Fibroblast of upper back skin (primary cell): ENCODE measurements at regions not wholly inside any gene's neighbourhood (a gene's known extent, or its start where the extent isn't known, plus 50 kb on each side); places are given as distances from the start of the nearest gene placed in this dataset.
"Not testable (repeated sequence)": the region's sequence is repeated elsewhere in the genome, so short reads cannot be mapped to it uniquely, and the experiment has no call there.

Experiments used
- DNase-seq: peaks from one replicate; pipeline ENCODE4 v3.0.0-alpha.2; 2013

DNA sequence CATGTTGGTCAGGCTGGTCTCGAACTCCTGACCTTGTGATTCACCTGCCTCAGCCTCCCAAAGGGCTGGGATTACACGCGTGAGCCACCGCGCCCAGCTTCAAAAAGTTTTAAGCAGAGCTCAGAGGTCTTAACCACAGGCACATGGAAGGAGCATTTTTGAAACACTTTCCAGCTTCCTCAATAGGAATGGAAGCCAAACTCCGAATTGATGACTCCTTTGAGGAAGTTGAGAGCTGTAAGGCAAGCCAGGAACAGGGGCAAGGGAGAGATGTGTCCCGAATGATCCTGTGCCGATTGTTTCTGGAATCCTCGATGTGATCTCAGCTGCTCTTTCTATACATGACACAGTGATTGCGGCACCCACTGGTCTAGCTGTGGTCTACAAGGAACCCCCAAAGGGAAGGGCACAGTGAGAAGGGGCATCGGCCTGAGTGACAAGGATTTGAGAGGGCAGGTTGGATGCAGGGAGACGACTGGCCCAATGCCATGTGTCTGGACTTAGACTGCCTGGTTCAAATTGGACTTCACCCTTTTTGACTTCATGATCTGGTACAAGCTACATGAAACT is 116.2 kb downstream of the ADRA2C start:
- DNase-seq = peak; percentile 62

DNA sequence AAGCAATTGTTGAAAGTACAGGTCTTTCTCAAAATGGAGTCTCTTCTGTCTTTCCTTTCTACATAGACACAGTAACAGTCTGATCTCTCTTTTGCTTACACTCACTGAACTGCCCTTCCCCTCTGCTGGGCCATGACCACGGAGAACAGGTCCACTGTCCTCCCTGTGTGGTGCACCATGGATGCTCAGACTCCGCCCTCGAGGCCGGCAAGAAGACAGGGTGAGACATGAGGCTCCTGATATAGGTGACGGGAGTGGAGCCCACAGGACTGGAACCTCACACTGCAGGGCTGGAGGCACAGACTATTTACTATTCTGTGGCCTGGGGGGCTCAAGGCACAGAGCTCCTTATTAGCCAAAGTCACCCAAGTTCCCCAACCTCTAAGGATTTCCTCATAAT is 118.1 kb downstream of the ADRA2C start:
- not testable (repeated sequence) for DNase-seq

DNA sequence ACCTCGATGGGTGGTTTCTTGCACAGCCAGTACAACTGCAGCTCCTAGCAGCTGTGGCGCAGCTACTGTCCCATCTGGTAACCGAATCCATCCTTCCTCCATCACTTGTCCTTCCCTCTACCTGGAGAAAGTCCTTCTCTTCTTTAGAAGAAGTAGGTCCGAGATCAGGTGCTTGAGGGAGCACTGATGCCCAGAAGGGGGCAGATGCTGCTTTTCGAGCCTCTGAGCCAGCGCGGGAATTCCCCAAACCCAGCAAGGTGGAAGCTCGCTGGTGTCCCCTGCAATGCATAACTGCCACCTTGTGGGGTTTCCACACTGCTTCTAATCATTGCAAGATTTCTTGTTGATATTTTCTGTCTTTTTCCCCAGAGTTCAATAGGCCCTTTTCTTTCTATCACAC is 127.4 kb downstream of the ADRA2C start:
- not testable (repeated sequence) for DNase-seq

DNA sequence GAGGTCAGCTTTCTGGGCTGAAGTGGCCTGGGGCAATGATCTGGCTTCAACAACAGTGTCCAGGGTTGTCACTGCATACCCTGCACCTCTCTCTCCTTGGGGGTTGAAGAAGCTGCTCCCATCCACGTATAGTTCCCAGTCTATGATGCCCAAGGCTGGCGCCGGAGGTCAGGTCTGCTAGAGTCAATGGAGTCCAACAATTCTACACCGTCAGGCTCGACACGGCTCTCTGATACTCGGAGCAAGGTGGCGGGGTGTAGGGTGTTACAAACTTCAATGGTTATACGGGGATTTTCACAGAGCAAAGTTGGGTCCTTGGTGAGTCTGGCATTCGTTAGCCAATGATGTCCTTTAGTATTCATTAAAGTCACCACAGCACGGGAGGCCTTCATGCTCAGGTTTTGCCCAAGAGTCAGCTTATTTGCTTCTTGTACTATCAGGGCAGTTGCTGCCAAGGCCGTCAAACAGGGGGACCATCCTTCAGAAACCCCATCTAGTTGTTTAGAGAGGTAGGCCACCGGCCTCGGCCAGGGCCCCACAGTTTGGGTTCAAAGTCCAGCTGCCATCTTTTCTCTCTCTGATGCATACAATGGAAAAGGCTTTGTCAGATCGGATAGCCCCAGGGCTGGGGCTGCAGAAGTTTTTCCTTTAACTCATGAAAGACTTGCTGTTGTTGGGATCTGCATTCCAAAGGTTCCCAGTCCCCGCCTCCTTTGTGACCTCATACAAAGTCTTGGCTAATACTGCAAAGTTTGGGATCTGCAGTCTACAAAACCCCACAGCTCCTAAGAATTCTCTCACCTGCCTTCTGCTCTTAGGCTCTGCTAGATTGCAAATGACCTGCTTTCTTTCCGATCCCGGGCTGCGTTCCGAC is 128.1 kb downstream of the ADRA2C start:
- DNase-seq = peak; percentile 17

DNA sequence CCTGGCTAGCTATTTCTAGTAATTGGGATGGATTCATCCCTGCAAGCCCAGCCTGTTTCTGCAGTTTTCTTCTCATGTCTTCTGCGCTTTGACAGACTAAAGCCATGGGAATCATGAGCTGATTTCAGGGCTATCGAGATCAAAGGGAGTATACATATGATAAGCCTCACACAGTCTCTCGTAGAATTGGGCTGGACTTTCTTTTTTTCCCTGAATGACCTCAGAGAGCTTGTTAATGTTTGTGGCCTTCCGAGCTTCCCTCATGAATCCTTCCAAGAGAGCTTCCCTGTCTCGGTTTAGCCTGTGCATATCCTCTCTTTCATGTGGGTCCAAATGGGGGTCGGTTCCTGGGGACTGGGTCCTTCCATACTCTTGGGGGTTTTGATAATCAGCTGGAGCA is 130.3 kb downstream of the ADRA2C start:
- no peak for DNase-seq

DNA sequence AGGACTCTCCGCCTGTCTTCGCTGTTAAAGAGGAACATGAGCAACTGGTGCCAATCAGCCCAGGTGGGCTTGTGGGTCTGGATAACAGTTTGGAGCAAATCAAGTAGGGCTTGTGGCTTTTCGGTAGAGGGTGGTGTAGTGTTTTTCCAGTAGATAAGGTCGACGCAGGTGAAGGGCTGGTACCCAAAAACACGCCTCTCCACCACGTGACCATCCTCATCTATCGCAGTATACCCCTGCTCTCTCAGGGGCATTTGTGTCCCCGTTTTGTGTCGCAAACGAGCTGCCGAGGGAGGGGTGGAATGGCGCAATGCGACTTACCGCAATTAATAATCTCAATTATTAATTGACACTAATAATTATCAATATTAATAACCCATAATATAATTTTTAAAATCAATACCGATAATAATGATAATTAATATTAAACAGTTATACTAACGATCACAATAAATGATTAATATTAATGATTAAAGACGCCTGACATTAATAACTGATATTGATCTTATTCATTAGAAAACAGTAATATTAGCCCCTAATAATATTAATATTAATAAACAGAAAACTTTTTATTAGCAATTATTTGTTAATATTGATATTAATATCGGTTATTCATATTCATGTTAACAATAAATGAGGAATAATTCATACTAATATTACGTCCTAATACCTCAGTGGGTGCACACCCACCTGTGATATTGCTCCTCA is 130.8 kb downstream of the ADRA2C start:
- not testable (repeated sequence) for DNase-seq

DNA sequence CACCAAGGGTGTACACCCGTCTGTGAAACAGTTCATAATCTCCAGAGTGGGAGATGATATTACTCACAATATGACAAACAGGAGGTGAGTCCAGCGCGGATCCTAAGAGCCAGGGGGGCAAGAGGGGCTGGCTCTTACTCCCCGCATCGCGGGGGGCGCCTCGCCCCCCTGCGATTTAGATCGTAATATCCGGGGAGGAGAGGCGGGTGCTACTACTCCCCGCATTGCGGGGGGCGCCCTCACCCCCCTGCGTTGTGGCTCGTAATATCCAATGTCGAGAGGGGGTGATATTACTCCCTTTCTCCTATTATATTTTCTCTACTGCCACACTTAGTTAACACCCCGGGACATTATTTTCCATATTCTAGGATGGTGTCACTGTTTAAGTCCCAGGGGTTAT is 131.9 kb downstream of the ADRA2C start:
- no peak for DNase-seq

DNA sequence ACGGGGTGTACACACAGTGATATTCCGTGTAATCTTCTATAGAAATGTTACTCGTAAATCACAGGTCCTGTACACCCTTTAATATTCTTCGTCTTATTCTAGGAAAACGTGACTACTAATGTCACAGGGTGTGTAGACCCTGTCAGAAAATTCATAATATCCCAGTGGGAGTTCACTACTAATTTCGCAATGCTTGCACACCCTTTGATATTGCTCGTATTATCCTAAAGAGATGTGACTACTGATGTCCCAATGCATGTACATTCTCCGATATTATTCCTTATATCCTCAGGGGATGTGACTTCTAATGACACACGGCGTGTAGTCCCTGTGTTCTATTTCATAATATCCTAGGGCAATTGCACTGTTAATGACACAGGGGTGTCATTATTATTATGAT is 132.7 kb downstream of the ADRA2C start:
- not testable (repeated sequence) for DNase-seq

DNA sequence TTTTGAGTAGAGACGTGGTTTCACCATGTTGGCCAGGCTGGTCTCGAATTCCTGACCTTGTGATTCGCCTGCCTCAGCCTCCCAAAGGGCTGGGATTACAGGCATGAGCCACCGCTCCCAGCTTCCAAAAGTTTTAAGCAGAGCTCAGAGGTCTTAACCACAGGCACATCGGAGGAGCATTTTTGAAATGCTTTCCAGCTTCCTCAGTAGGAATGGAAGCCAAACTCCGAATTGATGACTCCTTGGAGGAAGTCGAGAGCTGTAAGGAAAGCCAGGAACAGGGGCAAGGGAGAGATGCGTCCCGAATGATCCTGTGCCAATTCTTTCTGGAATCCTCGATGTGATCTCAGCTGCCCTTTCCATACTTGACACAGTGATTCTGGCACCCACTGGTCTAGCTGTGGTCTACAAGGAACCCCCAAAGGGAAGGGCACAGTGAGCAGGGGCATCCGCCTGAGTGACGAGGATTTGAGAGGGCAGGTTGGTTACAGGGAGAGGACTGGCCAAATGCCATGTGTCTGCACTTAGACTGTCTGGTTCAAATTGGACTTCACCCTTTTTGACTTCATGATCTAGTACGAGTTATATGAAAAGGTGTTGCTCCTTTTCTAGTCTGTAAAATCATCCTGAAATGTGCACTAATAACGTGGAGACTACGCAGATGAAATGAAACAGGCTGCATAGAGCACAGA is 138.2 kb downstream of the ADRA2C start:
- DNase-seq = peak; percentile 66

DNA sequence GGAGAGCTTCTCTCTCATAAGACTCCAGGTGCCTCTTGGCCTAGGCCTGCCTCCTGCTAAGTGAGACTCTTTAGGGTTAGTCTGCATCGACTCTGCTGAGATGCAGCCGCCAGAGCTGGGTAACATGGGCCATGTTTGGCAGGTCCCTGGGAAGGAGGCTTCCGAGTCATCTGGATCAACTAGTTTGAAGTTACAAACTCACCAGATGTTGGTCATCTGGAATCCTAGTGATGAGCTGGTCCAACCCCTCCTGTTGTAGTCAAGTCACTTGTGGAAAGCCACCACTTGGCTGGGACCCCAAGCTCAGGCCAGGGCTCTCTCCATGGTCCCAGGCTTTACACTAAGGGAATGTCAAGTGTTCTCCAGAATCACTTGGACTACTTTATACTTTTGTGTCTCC is 143.4 kb downstream of the ADRA2C start:
- DNase-seq = not testable (repeated sequence)

DNA sequence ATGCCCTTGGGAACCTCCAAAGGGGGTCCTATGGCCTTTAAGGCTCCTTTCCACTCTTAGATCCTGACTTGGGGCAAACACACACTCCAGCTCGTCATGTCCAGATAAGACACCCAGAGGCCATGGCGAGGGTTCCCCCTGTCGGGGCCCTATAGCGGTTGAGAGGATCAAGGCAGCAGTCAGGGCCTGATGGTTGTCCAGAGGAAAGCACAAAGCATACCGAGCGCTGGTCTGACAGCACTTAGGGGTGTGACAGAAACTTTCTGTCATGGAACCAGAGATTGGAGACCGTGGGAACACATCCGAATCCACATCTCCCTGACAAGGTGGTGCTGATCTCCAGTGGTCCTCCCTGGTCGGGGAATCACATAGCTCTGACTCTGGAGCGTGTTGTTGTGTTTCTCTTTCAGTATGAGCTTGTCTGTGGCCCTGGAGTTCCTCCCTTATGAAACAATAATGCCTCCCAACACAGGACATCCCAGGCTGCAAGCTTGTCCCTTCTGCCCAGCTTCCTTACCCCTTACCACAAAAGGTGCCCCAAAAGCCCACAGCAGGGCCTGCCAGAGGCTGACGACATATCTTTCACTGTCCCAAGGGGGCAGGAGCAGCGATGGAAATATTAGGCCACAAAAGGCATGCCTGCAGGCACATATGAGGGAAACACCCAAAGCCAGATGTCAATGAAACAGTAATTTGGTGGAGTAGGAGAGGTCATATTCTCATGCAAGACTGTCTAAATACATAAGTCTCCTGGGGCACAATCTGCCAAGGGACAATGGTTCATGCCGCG is 144.2 kb downstream of the ADRA2C start:
- not testable (repeated sequence) for DNase-seq

DNA sequence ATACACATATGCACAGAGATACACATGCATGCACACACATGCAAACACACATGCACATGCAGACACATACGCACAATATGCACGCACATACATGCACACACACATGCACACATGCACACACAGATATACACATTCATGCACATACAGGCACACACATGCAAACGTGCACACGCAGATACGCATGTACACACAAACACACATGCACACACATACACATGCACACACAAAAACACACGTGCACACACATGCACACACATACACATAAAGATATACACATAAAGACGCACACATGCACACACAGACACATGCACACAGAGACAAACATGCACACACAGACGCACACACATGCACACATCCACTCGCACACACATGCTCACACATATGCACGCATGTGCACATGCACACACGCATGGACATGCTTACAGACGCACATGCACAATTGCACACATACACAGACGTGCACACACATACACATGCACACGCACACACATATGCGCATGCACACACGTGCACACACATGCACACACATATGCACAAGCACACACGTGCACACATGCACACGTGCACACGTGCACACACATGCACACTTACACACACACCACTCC is 145.2 kb downstream of the ADRA2C start:
- DNase-seq = no peak

DNA sequence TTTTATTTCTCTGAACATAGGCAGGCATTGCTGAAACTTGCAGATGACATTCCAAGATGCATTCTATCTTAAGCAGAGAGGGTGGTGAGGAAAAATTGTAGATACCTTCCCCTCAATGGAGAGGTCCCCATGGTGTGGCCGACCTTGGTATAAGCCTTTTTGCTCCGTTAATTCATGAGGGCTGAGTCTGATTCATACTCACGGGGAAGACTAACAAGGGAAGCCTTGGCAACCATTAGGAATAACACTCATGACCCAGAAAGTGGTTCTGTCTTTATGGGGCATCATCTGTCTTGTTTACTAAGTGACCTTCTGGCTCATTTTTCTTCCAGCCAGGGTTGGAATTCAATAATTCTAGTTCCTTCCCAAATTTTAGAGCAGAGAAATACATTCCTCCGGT is 148.3 kb downstream of the ADRA2C start:
- DNase-seq = not testable (repeated sequence)

DNA sequence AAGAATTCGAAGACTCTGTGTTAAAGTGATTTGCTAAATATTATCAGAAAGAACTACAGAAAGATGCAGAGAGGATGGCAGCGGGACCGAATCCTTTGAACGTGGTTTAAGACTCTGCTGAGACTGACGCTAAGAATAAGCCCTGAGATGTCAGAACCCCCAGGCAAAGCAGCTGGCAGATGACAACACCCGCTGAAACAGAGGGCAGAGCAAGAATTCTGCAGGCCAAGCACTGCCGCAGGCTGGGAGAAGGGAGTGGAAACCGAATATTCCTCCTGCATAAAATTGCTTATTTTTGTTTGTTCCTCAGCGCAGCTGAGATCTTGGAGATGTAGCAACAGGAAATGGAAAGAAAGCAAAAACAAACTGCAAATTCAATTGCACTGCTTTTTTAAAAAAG is 153.3 kb downstream of the ADRA2C start:
- not testable (repeated sequence) for DNase-seq

DNA sequence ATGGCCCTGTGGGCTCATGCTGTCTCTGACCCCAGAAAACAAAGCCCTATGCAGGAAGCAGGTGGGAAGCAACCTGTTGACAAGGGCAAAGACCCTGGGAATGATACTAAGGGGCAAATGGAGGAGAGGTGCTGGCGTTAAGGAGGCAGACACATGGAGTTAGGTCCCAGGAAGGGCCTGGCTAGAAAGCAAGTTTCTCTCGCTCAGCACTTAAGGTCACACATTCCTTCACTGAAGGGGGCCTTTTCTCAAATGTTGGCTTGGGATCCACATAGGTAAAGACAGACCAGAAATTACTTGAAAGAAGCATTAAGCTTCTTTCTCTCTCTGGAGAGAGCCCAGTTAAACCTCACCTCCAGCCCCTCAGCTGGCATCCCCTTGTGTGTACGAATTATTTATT is 155.7 kb downstream of the ADRA2C start:
- not testable (repeated sequence) for DNase-seq

DNA sequence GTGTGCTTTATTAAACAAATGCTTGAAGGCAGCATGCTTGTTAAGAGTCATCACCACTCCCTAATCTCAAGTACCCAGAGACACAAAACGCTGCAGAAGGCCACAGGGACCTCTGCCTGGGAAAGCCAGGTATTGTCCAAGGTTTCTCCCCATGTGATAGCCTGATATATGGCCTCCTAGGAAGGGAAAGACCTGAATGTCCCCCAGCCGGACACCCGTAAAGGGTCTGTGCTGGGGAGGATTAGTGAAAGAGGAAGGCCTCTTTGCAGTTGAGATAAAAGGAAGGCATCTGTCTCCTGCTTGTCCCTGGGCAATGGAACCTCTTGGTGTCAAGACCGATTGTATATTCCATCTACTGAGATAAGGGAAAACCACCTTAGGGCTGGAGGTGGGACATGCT is 159.7 kb downstream of the ADRA2C start:
- not testable (repeated sequence) for DNase-seq

DNA sequence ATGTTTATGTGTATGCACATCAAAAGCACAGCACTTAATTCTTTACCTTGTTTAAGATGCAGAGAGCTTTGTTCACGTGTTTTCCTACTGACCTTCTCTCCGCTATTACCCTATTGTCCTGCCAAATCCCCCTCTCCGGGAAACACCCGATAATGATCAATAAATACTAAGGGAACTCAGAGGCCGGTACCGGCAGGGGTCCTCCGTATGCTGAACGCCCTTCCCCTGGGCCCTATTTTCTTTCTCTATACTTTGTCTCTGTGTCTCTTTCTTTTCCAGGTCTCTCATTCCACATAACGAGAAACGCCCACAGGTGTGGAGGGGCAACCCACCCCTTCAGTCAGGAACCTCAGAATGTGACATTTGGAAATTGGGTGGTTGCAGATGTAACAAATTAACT is 160.1 kb downstream of the ADRA2C start:
- not testable (repeated sequence) for DNase-seq

DNA sequence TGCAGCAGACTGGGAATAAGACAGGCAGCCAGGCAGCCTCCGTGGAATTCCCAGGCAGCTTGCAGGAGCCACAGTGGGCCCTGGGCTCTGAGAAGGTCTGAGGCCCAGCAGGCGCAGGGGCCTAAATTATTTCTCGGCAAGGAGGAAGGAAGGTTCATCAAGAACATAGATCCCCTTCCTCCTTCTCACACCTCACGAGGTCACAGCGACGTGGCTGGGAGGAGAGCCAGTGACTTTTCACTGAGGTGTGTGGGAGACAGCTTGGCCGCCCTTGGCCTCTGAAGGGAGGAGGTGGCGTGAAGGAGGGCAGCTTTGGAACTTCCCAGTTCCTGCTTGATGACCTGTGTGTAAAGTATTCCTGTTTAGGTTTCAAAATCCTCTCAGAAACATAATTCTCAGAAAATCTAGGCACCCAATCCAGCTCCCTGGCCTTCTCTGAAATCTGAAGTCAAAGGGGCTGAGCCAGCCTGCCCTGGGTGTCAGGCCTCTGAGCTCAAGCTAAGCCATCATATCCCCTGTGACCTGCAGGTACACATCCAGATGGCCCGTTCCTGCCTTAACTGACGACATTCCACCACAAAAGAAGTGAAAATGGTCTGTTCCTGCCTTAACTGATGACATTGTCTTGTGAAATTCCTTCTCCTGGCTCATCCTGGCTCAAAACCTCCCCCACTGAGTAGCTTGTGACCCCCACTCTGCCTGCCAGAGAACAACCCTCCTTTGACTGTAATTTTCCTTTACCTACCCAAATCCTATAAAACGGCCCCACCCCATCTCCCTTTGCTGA is 161.0 kb downstream of the ADRA2C start:
- DNase-seq = not testable (repeated sequence)

DNA sequence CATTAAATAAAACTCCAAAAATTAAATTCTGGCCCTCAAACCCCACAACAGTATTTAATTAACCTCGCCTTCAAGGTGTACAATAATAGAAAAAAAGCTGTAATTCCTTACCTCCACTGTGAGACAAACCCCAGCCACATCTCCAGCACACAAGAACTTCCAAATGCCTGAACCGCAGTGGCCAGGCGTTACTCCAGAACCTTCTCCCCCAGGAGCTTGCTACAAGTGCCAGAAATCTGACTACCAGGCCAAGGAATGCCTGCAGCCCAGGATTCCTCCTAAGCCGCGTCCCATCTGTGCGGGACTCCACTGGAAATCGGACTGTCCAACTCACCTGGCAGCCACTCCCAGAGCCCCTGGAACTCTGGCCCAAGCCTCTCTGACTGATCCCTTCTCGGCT is 163.2 kb downstream of the ADRA2C start:
- DNase-seq = peak; percentile 59

DNA sequence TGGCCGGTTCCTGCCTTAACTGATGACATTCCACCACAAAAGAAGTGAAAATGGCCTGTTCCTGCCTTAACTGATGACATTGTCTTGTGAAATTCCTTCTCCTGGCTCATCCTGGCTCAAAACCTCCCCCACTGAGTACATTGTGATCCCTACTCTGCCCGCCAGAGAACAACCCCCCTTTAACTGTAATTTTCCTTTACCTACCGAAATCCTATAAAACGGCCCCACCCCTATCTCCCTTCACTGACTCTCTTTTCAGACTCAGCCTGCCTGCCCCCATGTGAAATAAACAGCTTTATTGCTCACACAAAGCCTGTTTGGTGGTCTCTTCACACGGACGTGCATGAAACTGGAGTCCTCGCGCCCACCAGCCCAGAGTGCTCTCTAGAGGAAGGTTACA is 166.5 kb downstream of the ADRA2C start:
- not testable (repeated sequence) for DNase-seq

DNA sequence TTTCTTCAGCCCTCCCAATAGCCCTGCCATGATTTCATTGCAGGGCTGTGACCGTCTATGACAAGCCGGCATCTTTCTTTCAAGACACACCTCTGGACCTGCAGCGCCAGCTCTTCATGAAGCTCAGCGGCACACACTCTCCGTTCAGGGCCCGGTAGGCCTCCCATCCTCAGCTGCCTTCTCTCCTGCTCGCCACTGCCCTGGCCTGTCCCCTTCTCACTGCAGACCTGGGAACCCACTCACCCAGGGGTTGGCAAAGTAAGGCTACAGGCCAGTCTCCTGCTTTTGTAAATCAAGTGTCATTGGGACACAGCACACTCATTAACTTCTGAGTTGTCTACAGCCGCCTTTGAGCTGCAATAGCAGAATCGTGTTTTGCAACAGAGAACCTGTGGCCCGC is 169.2 kb downstream of the ADRA2C start:
- not testable (repeated sequence) for DNase-seq
